CD4-positive, alpha-beta T cell (primary cell): ENCODE measurements at regions not wholly inside any gene's neighbourhood (a gene's known extent, or its start where the extent isn't known, plus 50 kb on each side); places are given as distances from the start of the nearest gene placed in this dataset.

Source experiments
- ATAC-seq: fragments of 200-7000 bp; cut with Tn5 transposase; one replicate; pipeline ENCODE4 v1.10.0; 2022; ENCODE audit warnings: mild to moderate bottlenecking; ENCODE audit not compliant: poor library complexity
- CTCF ChIA-PET: fragments of 350-600 bp; sonication (Branson Sonifier 250); formaldehyde crosslinking; loops from one replicate; lab custom pipeline; 2021; ENCODE audit warnings: antibody characterized with exemption, inconsistent platforms; lab: Charles Lee
- POLR2A ChIA-PET: fragments of 350-600 bp; sonication (Branson Sonifier 250); formaldehyde crosslinking; loops from one replicate; lab custom pipeline; 2021; ENCODE audit warnings: antibody characterized with exemption, inconsistent platforms; lab: Charles Lee
- DNase-seq, 14 experiments: peaks; one replicate each; pipeline ENCODE4 v3.0.0-alpha.2; 2013 to 2020; ENCODE audit warnings: mixed read lengths in 2 of 14
- H3K27ac ChIP-seq, 2 donors: one replicate each; pipeline versions ENCODE4 v1.5.1 to v1.7.0; 2013; ENCODE audit warnings: low read length in 2 of 2, low read depth in 1 of 2, mild to moderate bottlenecking in 1 of 2
- H3K27me3 ChIP-seq, 2 experiments: 1 replicate in 1 of 2; 2 replicates in 1 of 2; pipeline versions ENCODE4 v1.6.1 to v1.7.0; 2013; ENCODE audit warnings: low read length in 2 of 2, control low read depth in 1 of 2, mild to moderate bottlenecking in 1 of 2, moderate library complexity in 1 of 2; ENCODE audit not compliant: insufficient read depth in 2 of 2, control insufficient read depth in 1 of 2
- H3K36me3 ChIP-seq: one replicate; pipeline ENCODE4 v1.6.1; 2013; ENCODE audit warnings: low read length, control low read depth; ENCODE audit not compliant: insufficient read depth
- H3K4me1 ChIP-seq: one replicate; pipeline ENCODE4 v1.6.1; 2013; ENCODE audit warnings: low read length, control low read depth; ENCODE audit not compliant: insufficient read depth
- H3K4me3 ChIP-seq: one replicate; pipeline ENCODE4 v1.5.1; 2013; ENCODE audit warnings: mild to moderate bottlenecking, low read length, moderate library complexity
- H3K9me3 ChIP-seq, 2 experiments: 1 replicate in 1 of 2; 2 replicates in 1 of 2; pipeline versions ENCODE4 v1.6.1 to v1.7.0; 2013; ENCODE audit warnings: low read length in 2 of 2, mild to moderate bottlenecking in 2 of 2, control low read depth in 1 of 2, moderate library complexity in 1 of 2; ENCODE audit not compliant: control insufficient read depth in 1 of 2, insufficient read depth in 1 of 2
- H3K27ac Mint-ChIP-seq: one replicate; pipeline ENCODE4 v1.8.0; 2020; ENCODE audit warnings: mixed read lengths
- H3K27me3 Mint-ChIP-seq: one replicate; pipeline ENCODE4 v1.8.0; 2021; ENCODE audit warnings: mixed read lengths
- H3K36me3 Mint-ChIP-seq: one replicate; pipeline ENCODE4 v1.8.0; 2021; ENCODE audit warnings: low read depth, mixed read lengths
- H3K4me1 Mint-ChIP-seq: one replicate; pipeline ENCODE4 v1.8.0; 2021; ENCODE audit warnings: low read depth, mixed read lengths
- H3K4me3 Mint-ChIP-seq: one replicate; pipeline ENCODE4 v1.8.0; 2020; ENCODE audit warnings: mild to moderate bottlenecking, mixed read lengths
- H3K9me3 Mint-ChIP-seq: one replicate; pipeline ENCODE4 v1.8.0; 2020; ENCODE audit warnings: mixed read lengths
- intact Hi-C, 2 experiments: fragments of 100-400 bp; cut with DNase I in 1 of 2; cut with micrococcal nuclease in 1 of 2; formaldehyde crosslinking; loops; one replicate each; pipeline versions ENCODE4 v1.15.1 to v1.9.0; 2023 to 2025; cut with DNase I, micrococcal nuclease
- TF ChIP-seq, protein P1 (sequence below): fragments of 200-600 bp; IDR thresholded peaks from one replicate; pipeline ENCODE4 v1.8.0; 2022; ENCODE audit warnings: antibody characterized with exemption, mild to moderate bottlenecking

DNA sequence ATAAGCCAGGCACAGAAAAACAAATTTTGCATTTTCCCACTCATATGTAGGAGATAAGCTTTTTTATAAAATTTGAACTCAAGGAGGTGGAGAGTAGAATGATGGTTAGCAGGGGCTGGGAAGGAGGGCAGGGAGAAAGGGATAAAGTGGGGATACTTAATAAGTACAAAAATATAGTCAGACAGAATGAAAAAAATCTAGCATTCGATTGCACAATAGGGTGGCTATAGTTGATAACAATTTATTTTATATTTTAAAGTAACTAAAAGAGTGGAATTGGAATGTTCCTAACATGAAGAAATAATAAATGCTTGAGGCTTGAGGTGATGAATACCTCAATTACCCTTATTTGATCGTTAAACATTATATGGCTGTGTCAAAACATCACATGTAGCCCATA is 415.7 kb upstream of the STEAP1 start:
- H3K36me3 Mint-ChIP-seq, result no peaks in the 10 kb centered on the region
- H3K4me3 Mint-ChIP-seq, result no peak overlapping the region
- no peaks in the 10 kb centered on the region for H3K4me1 Mint-ChIP-seq
- ATAC-seq, result no peak
- Histone ChIP-seq H3K4me3 (no peak overlapping the region), H3K9me3 (no peaks in the 10 kb centered on the region), H3K27me3 (no peaks in the 10 kb centered on the region), H3K4me1 (no peaks in the 10 kb centered on the region), H3K36me3 (no peaks in the 10 kb centered on the region), H3K27ac (no peak overlapping the region)
- intact Hi-C loops, result no loop called here
- DNase-seq, result no peak
- ChIA-PET CTCF (no interaction called here), POLR2A (no interaction called here)
- TF ChIP-seq, protein P1, sequence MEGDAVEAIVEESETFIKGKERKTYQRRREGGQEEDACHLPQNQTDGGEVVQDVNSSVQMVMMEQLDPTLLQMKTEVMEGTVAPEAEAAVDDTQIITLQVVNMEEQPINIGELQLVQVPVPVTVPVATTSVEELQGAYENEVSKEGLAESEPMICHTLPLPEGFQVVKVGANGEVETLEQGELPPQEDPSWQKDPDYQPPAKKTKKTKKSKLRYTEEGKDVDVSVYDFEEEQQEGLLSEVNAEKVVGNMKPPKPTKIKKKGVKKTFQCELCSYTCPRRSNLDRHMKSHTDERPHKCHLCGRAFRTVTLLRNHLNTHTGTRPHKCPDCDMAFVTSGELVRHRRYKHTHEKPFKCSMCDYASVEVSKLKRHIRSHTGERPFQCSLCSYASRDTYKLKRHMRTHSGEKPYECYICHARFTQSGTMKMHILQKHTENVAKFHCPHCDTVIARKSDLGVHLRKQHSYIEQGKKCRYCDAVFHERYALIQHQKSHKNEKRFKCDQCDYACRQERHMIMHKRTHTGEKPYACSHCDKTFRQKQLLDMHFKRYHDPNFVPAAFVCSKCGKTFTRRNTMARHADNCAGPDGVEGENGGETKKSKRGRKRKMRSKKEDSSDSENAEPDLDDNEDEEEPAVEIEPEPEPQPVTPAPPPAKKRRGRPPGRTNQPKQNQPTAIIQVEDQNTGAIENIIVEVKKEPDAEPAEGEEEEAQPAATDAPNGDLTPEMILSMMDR, result no peak
- peaks cover 5% of the 10 kb centered on the region for H3K9me3 Mint-ChIP-seq
- H3K27me3 Mint-ChIP-seq, result no peaks in the 10 kb centered on the region
- H3K27ac Mint-ChIP-seq, result no peak overlapping the region

DNA sequence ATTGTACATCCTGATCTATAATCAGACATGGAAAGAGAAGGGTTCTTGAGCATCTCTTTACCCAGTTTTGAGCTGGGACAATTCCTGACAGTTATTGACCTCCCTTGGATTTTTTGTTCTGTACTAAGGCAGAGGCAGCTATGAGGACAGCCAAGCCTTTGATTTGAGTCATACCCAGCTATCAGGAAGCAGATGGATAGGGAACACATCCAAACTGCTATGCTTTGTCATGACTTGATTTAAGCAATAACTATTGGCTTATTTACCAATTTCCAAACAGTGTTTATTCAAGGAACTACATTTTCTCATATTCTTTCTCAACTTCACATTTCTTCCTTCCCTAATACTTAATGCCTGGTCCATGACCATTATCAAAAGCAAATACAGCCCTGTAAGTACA is 396.4 kb upstream of the STEAP1 start:
- intact Hi-C loops, result no loop called here
- Mint-ChIP-seq H3K9me3 (no peaks in the 10 kb centered on the region), H3K27me3 (no peaks in the 10 kb centered on the region), H3K4me3 (no peak overlapping the region), H3K27ac (no peak overlapping the region), H3K4me1 (no peaks in the 10 kb centered on the region), H3K36me3 (no peaks in the 10 kb centered on the region)
- POLR2A ChIA-PET, result no interaction called here
- H3K4me1 ChIP-seq, result no peaks in the 10 kb centered on the region
- CTCF ChIA-PET, result no interaction called here
- DNase-seq, result no peak
- H3K4me3 ChIP-seq, result no peak overlapping the region
- ATAC-seq, result no peak
- H3K27me3 ChIP-seq, result no peaks in the 10 kb centered on the region
- H3K27ac ChIP-seq, result no peak overlapping the region
- no peaks in the 10 kb centered on the region for H3K36me3 ChIP-seq
- TF ChIP-seq, protein P1, result no peak
- peaks cover 0 to 13% of the 10 kb centered on the region in 2 experiments for H3K9me3 ChIP-seq

DNA sequence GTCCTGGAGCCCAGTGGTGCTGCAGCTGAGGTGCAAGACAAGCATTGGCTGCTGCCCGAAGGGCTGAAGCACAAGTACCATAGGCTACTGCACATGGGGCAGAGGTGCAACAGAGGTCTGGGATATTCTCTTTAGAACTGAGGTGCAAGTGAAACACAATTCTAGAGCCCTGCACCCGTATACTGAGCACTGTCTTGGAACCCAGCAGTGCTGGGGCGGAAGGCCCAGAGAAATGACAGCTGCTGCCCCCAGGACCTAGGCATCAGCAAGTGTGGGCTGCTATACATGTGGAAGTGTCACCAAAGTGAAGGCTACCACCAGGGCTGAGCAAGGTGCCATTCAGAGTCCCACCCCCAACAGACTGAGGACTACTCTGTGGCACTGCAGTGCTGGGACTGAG is 393.6 kb upstream of the STEAP1 start:
- intact Hi-C loops, result no loop called here
- ChIA-PET CTCF (no interaction called here), POLR2A (no interaction called here)
- Histone ChIP-seq H3K36me3 (no peaks in the 10 kb centered on the region), H3K4me3 (no peak overlapping the region), H3K9me3 (peaks cover 0 to 15% of the 10 kb centered on the region in 2 experiments), H3K27me3 (no peaks in the 10 kb centered on the region), H3K4me1 (no peaks in the 10 kb centered on the region), H3K27ac (no peak overlapping the region)
- Mint-ChIP-seq H3K27ac (no peak overlapping the region), H3K4me3 (no peak overlapping the region), H3K4me1 (no peaks in the 10 kb centered on the region), H3K9me3 (no peaks in the 10 kb centered on the region), H3K36me3 (no peaks in the 10 kb centered on the region), H3K27me3 (no peaks in the 10 kb centered on the region)
- TF ChIP-seq, protein P1, result no peak
- ATAC-seq (no peak), DNase-seq (no peak)
